Gastroesophageal sphincter (tissue), 4 donors: ENCODE measurements at regions not wholly inside any gene's neighbourhood (a gene's known extent, or its start where the extent isn't known, plus 50 kb on each side); places are given as distances from the start of the nearest gene placed in this dataset.

Experiments used
- ATAC-seq: fragments of 150-250 bp; one replicate; pipeline ENCODE4 v1.9.1; 2016; ENCODE audit warnings: mild to moderate bottlenecking, moderate library complexity
- H3K27ac ChIP-seq, 4 donors: fragments of 200-600 bp; sonication (generic) in 3 of 4; 1 replicate in 3 of 4; 2 replicates in 1 of 4; pipeline ENCODE4 v1.5.1; 2016 to 2019
- H3K27me3 ChIP-seq: fragments of 200-600 bp; sonication (generic); one replicate; pipeline ENCODE4 v1.5.1; 2019
- H3K36me3 ChIP-seq, 2 donors: fragments of 200-600 bp; sonication (generic); one replicate each; pipeline ENCODE4 v1.5.1; 2019; ENCODE audit warnings: control low read depth in 1 of 2
- H3K4me1 ChIP-seq, 3 donors: fragments of 200-600 bp; sonication (generic); 1 replicate in 2 of 3; 2 replicates in 1 of 3; pipeline ENCODE4 v1.5.1; 2016 to 2019; ENCODE audit warnings: control low read depth in 2 of 3
- H3K4me3 ChIP-seq, 2 donors: fragments of 200-600 bp; sonication (generic); one replicate each; pipeline ENCODE4 v1.5.1; 2019; ENCODE audit warnings: mild to moderate bottlenecking in 1 of 2, moderate library complexity in 1 of 2
- H3K9me3 ChIP-seq, 3 donors: fragments of 200-600 bp; sonication (generic); one replicate each; pipeline ENCODE4 v1.5.1; 2017 to 2019; ENCODE audit warnings: control low read depth in 2 of 3
- CTCF ChIP-seq, 4 experiments: fragments of 200-600 bp in 2 of 4; fragments of 450-650 bp in 2 of 4; sonication (generic) in 1 of 4; IDR thresholded peaks; one replicate each; pipeline ENCODE4 v1.5.1; 2017 to 2019; ENCODE audit warnings: antibody characterized with exemption in 4 of 4, mild to moderate bottlenecking in 2 of 4, moderate library complexity in 2 of 4
- EP300 ChIP-seq: sonication (generic); formaldehyde crosslinking; IDR thresholded peaks from one replicate; pipeline ENCODE4 v1.6.1; 2017; ENCODE audit warnings: antibody characterized with exemption, mild to moderate bottlenecking
- POLR2A ChIP-seq, 2 donors: fragments of 450-650 bp; IDR thresholded peaks; one replicate each; pipeline ENCODE4 v1.6.1; 2017; ENCODE audit warnings: antibody characterized with exemption in 2 of 2, mild to moderate bottlenecking in 2 of 2, moderate library complexity in 1 of 2
- POLR2AphosphoS5 ChIP-seq: sonication (generic); formaldehyde crosslinking; IDR thresholded peaks from one replicate; pipeline ENCODE4 v1.6.1; 2017; ENCODE audit warnings: antibody characterized with exemption
- WGBS, 2 donors: methylation state at CpG; one replicate each; pipeline ENCODE4 v1.1.5; 2018; ENCODE audit warnings: low coverage in 1 of 2; 5-methylcytosine and 5-hydroxymethylcytosine counted together

GRCh38 chr3:30098653-30099455 is 507.5 kb upstream of the TGFBR2 start:
- Histone ChIP-seq H3K9me3 (peaks cover 0 to 12% (median 0%) of the 10 kb centered on the region in 3 donors), H3K27ac (no peak overlapping the region), H3K4me1 (no peaks in the 10 kb centered on the region), H3K36me3 (no peaks in the 10 kb centered on the region), H3K27me3 (no peaks in the 10 kb centered on the region), H3K4me3 (no peak overlapping the region)
- 79 to 81% methylated on average over 2 of the region's 2 CpGs for WGBS, 2 donors
- no peak for ATAC-seq
- TF ChIP-seq POLR2AphosphoS5 (no peak), CTCF (IDR thresholded peaks at IDR 0.05) (no peak)

GRCh38 chr3:30102356-30102755 is 504.0 kb upstream of the TGFBR2 start:
- no peak for ATAC-seq
- TF ChIP-seq POLR2A (IDR thresholded peaks at IDR 0.05) (no peak), POLR2AphosphoS5 (no peak)
- Histone ChIP-seq H3K4me1 (no peaks in the 10 kb centered on the region), H3K36me3 (no peaks in the 10 kb centered on the region), H3K4me3 (no peak overlapping the region), H3K27me3 (no peaks in the 10 kb centered on the region), H3K27ac (no peak overlapping the region), H3K9me3 (no peaks in the 10 kb centered on the region)

- no peak overlapping the region for H3K27ac ChIP-seq
- no peak for TF ChIP-seq POLR2A (IDR thresholded peaks at IDR 0.05)
- no peak for TF ChIP-seq POLR2AphosphoS5
- no peak for TF ChIP-seq EP300
- no peak for TF ChIP-seq CTCF (IDR thresholded peaks at IDR 0.05)
- no peaks in the 10 kb centered on the region for H3K4me1 ChIP-seq
- H3K4me3 ChIP-seq = no peak overlapping the region
- no peak for ATAC-seq
- no peaks in the 10 kb centered on the region for H3K27me3 ChIP-seq
- H3K36me3 ChIP-seq = no peaks in the 10 kb centered on the region
- WGBS, 2 donors = 86 to 95% methylated on average over 2 of the region's 2 CpGs
- no peaks in the 10 kb centered on the region for H3K9me3 ChIP-seq
These were observed 503.2 kb upstream of the TGFBR2 start for GRCh38 chr3:30103186-30103585.

- TF ChIP-seq CTCF (IDR thresholded peaks at IDR 0.05) (no peak), EP300 (no peak), POLR2A (IDR thresholded peaks at IDR 0.05) (no peak), POLR2AphosphoS5 (no peak)
- WGBS, 2 donors = 68 to 73% methylated on average over 2 to 4 of the region's 4 CpGs
- Histone ChIP-seq H3K27me3 (no peaks in the 10 kb centered on the region), H3K4me1 (peaks cover 0 to 2% (median 0%) of the 10 kb centered on the region in 3 donors), H3K36me3 (no peaks in the 10 kb centered on the region), H3K9me3 (no peaks in the 10 kb centered on the region), H3K27ac (no peak overlapping the region), H3K4me3 (no peak overlapping the region)
- no peak for ATAC-seq
These were observed 498.9 kb upstream of the TGFBR2 start for GRCh38 chr3:30107531-30107930.

DNA sequence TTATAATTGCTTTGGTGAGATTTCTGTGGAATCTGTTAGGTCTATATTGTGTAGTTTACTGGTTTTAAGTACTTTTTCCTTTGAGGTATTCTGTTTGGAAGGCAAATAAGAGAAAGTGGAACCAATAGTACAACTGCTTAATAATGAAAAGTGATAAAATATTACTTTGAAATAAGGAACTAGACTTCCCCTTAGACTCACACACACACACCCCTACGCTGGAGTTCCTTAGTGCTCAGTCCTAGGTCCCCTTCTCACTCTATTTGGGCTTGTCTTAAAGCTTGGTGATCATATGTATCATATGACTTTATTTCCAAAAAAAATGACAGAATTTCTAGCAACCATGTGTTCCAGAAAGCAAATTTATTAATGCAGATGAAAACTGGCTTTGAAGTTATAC is 494.0 kb upstream of the TGFBR2 start:
- Histone ChIP-seq H3K9me3 (no peaks in the 10 kb centered on the region), H3K4me1 (peaks cover 0 to 11% (median 4%) of the 10 kb centered on the region in 3 donors), H3K27ac (no peak overlapping the region), H3K27me3 (no peaks in the 10 kb centered on the region), H3K36me3 (no peaks in the 10 kb centered on the region), H3K4me3 (no peak overlapping the region)
- no peak for ATAC-seq
- TF ChIP-seq POLR2A (IDR thresholded peaks at IDR 0.05) = no peak
- no peak for TF ChIP-seq POLR2AphosphoS5
- TF ChIP-seq CTCF (IDR thresholded peaks at IDR 0.05) = no peak
- WGBS, 2 donors = 71 to 80% methylated on average over 1 of the region's 1 CpG
